Stomach (tissue), 4 donors: ENCODE measurements at regions not wholly inside any gene's neighbourhood (a gene's known extent, or its start where the extent isn't known, plus 50 kb on each side); places are given as distances from the start of the nearest gene placed in this dataset.

Source experiments
- EP300 ChIP-seq: sonication (generic); formaldehyde crosslinking; IDR thresholded peaks from one replicate; pipeline ENCODE4 v1.6.1; 2017; ENCODE audit warnings: antibody characterized with exemption
- POLR2A ChIP-seq, 4 donors: fragments of 450-650 bp; IDR thresholded peaks; one replicate each; pipeline ENCODE4 v1.6.1; 2016; ENCODE audit warnings: antibody characterized with exemption in 4 of 4, control low read depth in 2 of 4, mild to moderate bottlenecking in 1 of 4, moderate library complexity in 1 of 4
- POLR2AphosphoS5 ChIP-seq, 3 donors: sonication (generic); formaldehyde crosslinking; IDR thresholded peaks; one replicate each; pipeline ENCODE4 v1.6.1; 2016; ENCODE audit warnings: antibody characterized with exemption in 3 of 3
- TF ChIP-seq, protein P1 (sequence below), 7 experiments: fragments of 450-650 bp in 4 of 7; fragments of 200-600 bp in 3 of 7; sonication (generic) in 3 of 7; IDR thresholded peaks; one replicate each; pipeline ENCODE4 v1.5.1; 2016 to 2019; ENCODE audit warnings: antibody characterized with exemption in 7 of 7, control low read depth in 2 of 7, mild to moderate bottlenecking in 1 of 7

DNA sequence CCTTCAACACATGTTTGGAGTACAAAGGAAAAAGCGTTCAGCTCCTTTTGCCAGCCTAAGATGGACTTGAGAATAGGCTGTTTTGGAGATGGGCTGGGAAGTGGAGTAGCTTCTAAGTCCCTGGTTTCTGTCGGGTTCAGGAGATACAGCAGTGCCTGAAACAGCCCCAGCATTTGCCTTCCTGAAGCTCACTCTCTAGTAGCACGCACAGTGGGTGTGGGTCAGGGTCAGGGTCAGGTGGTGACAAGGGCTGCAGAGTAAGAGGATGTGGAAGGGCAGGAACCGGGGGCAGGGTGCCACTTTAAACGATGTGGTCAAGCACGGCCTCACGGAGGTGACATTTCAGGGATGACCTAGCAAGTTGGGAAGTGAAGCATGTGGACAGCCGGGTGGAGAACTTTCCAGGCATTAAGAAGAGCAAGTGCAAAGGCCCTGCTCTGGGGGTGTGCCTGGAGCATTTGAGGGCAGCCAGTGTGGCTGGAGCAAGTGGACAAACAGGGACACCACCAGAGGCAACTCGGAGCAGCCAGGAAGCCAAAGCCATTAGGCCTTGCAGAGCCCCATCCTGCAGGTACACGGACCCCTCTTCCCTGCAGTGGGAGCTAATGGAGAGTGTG lies 382.2 kb upstream of the ZMIZ1 start:
- TF ChIP-seq, protein P1, sequence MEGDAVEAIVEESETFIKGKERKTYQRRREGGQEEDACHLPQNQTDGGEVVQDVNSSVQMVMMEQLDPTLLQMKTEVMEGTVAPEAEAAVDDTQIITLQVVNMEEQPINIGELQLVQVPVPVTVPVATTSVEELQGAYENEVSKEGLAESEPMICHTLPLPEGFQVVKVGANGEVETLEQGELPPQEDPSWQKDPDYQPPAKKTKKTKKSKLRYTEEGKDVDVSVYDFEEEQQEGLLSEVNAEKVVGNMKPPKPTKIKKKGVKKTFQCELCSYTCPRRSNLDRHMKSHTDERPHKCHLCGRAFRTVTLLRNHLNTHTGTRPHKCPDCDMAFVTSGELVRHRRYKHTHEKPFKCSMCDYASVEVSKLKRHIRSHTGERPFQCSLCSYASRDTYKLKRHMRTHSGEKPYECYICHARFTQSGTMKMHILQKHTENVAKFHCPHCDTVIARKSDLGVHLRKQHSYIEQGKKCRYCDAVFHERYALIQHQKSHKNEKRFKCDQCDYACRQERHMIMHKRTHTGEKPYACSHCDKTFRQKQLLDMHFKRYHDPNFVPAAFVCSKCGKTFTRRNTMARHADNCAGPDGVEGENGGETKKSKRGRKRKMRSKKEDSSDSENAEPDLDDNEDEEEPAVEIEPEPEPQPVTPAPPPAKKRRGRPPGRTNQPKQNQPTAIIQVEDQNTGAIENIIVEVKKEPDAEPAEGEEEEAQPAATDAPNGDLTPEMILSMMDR (IDR thresholded peaks at IDR 0.05): no peak
- TF ChIP-seq POLR2AphosphoS5 (IDR thresholded peaks at IDR 0.05) (no peak), EP300 (no peak), POLR2A (IDR thresholded peaks at IDR 0.05) (no peak)
